Activated CD8-positive, alpha-beta memory T cell treated with anti-CD3 and anti-CD28 coated beads for 36 hours (primary cell): ENCODE measurements at regions not wholly inside any gene's neighbourhood (a gene's known extent, or its start where the extent isn't known, plus 50 kb on each side); places are given as distances from the start of the nearest gene placed in this dataset.

Source experiments
- CTCF ChIA-PET: fragments of 350-600 bp; sonication (Branson Sonifier 250); formaldehyde crosslinking; loops from one replicate; lab custom pipeline; 2021; ENCODE audit warnings: antibody characterized with exemption; lab: Charles Lee
- POLR2A ChIA-PET: fragments of 350-600 bp; sonication (Branson Sonifier 250); formaldehyde crosslinking; loops from one replicate; lab custom pipeline; 2021; ENCODE audit warnings: antibody characterized with exemption; lab: Charles Lee

GRCh38 chr15:96247621-96248305 is 82.7 kb upstream of the NR2F2 start:
- POLR2A ChIA-PET = no interaction called here

GRCh38 chr15:96252148-96252547 is 78.4 kb upstream of the NR2F2 start:
- ChIA-PET CTCF (no interaction called here), POLR2A (no interaction called here)

More at GRCh38 chr15:96247621-96248305, 82.7 kb upstream of the NR2F2 start:
- CTCF ChIA-PET = no interaction called here

- CTCF ChIA-PET = interaction anchor here (0.7 kb wide), 1 partner anchor 139 kb away, joined by 4 read pairs; no protein-coding TSS in a partner anchor
- POLR2A ChIA-PET = no interaction called here
These were observed 77.3 kb upstream of the NR2F2 start for GRCh38 chr15:96253006-96253747.

GRCh38 chr15:96254173-96254572 is 76.3 kb upstream of the NR2F2 start:
- CTCF ChIA-PET = no interaction called here
- POLR2A ChIA-PET = no interaction called here

GRCh38 chr15:96255599-96255998 is 74.9 kb upstream of the NR2F2 start:
- POLR2A ChIA-PET = no interaction called here
- CTCF ChIA-PET = no interaction called here

GRCh38 chr15:96261575-96262034 is 68.9 kb upstream of the NR2F2 start:
- ChIA-PET CTCF (no interaction called here), POLR2A (no interaction called here)

GRCh38 chr15:96262097-96262496 is 68.4 kb upstream of the NR2F2 start:
- CTCF ChIA-PET = no interaction called here
- POLR2A ChIA-PET = interaction anchor here (0.5 kb wide), 1 partner anchor 785 kb away, joined by 3 read pairs; no protein-coding TSS in a partner anchor

- POLR2A ChIA-PET = interaction anchor here (0.5 kb wide), 1 partner anchor 785 kb away, joined by 3 read pairs; no protein-coding TSS in a partner anchor
These were observed 67.7 kb upstream of the NR2F2 start for GRCh38 chr15:96262549-96263489.

GRCh38 chr15:96264351-96264798 is 66.1 kb upstream of the NR2F2 start:
- ChIA-PET CTCF (no interaction called here), POLR2A (no interaction called here)

More at GRCh38 chr15:96262549-96263489, 67.7 kb upstream of the NR2F2 start:
- CTCF ChIA-PET = no interaction called here

- CTCF ChIA-PET = no interaction called here
- POLR2A ChIA-PET = no interaction called here
These were observed 65.5 kb upstream of the NR2F2 start for GRCh38 chr15:96264801-96265515.

- POLR2A ChIA-PET = no interaction called here
- CTCF ChIA-PET = no interaction called here
These were observed 64.0 kb upstream of the NR2F2 start for GRCh38 chr15:96266456-96266855.

GRCh38 chr15:96267463-96267862 is 63.0 kb upstream of the NR2F2 start:
- POLR2A ChIA-PET = no interaction called here
- CTCF ChIA-PET = no interaction called here

GRCh38 chr15:96268442-96269204 is 61.9 kb upstream of the NR2F2 start:
- ChIA-PET CTCF (no interaction called here), POLR2A (no interaction called here)

GRCh38 chr15:96270581-96271172 is 59.8 kb upstream of the NR2F2 start:
- ChIA-PET POLR2A (no interaction called here), CTCF (no interaction called here)

- POLR2A ChIA-PET = no interaction called here
- CTCF ChIA-PET = no interaction called here
These were observed 58.1 kb upstream of the NR2F2 start for GRCh38 chr15:96272427-96272826.

- ChIA-PET CTCF (no interaction called here), POLR2A (no interaction called here)
These were observed 57.0 kb upstream of the NR2F2 start for GRCh38 chr15:96273317-96274086.

GRCh38 chr15:96274087-96274440 is 56.4 kb upstream of the NR2F2 start:
- CTCF ChIA-PET = no interaction called here
- POLR2A ChIA-PET = no interaction called here
